PC-3 (cell line): ENCODE measurements at regions not wholly inside any gene's neighbourhood (a gene's known extent, or its start where the extent isn't known, plus 50 kb on each side); places are given as distances from the start of the nearest gene placed in this dataset.

Experiments
- CTCF ChIP-seq: fragments of 300-600 bp; sonication (generic); conservative IDR thresholded peaks from 2 replicates; pipeline ENCODE4 v1.5.1; 2017; ENCODE audit warnings: antibody characterized with exemption, low read depth, mild to moderate bottlenecking, low read length
- EZH2phosphoT487 ChIP-seq: fragments of 300-600 bp; sonication (generic); IDR thresholded peaks from 2 replicates; pipeline ENCODE4 v1.6.1; 2018; ENCODE audit warnings: mild to moderate bottlenecking, antibody characterized with exemption, low read length, borderline replicate concordance

GRCh38 chr5:115696141-115696650, 70.4 kb upstream of the TMED7 start:
- TF ChIP-seq CTCF (no peak), EZH2phosphoT487 (no peak)
